HEK293 (cell line): ENCODE measurements at regions not wholly inside any gene's neighbourhood (a gene's known extent, or its start where the extent isn't known, plus 50 kb on each side); places are given as distances from the start of the nearest gene placed in this dataset.

ENCODE experiments used
- CTCF ChIA-PET: fragments of 350-600 bp; formaldehyde crosslinking; extraction: SDS; loops from one replicate; lab custom pipeline; 2021; ENCODE audit warnings: antibody characterized with exemption; lab: Yijun Ruan, JAX
- POLR2A ChIA-PET: fragments of 300-600 bp; formaldehyde crosslinking; extraction: SDS; loops from one replicate; lab custom pipeline; 2020; ENCODE audit warnings: antibody characterized with exemption, inconsistent platforms; lab: Yijun Ruan, JAX
- H3K27ac ChIP-seq: fragments of 200-500 bp; sonication (Bioruptor generic); 2 replicates; pipeline ENCODE4 v1.5.1; 2014; ENCODE audit warnings: low read depth, low read length, control low read depth, inconsistent platforms; ENCODE audit errors: extremely low read depth
- H3K36me3 ChIP-seq, 2 experiments: fragments of 200-500 bp in 1 of 2; sonication (Bioruptor generic) in 1 of 2; 1 replicate in 1 of 2; 2 replicates in 1 of 2; pipeline ENCODE4 v1.5.1; 2014 to 2017; ENCODE audit warnings: inconsistent platforms in 2 of 2, low read length in 2 of 2; ENCODE audit not compliant: control insufficient read depth in 2 of 2, insufficient read depth in 1 of 2
- H3K4me1 ChIP-seq: fragments of 200-500 bp; sonication (Bioruptor generic); 2 replicates; pipeline ENCODE4 v1.5.1; 2014; ENCODE audit warnings: mild to moderate bottlenecking, low read length, inconsistent platforms; ENCODE audit not compliant: control insufficient read depth, insufficient read depth
- H3K4me3 ChIP-seq: 2 replicates; pipeline ENCODE4 v1.5.1; 2011; ENCODE audit warnings: low read depth, mild to moderate bottlenecking, control low read depth, low read length, moderate library complexity
- H3K9me3 ChIP-seq: fragments of 200-500 bp; sonication (Bioruptor generic); 2 replicates; pipeline ENCODE4 v1.5.1; 2014; ENCODE audit warnings: low read depth, low read length, inconsistent platforms; ENCODE audit not compliant: control insufficient read depth, insufficient read depth
- EGR2 ChIP-seq: fragments of 450-650 bp; formaldehyde crosslinking; IDR thresholded peaks from 2 replicates; pipeline ENCODE4 v1.5.1; 2016; ENCODE audit warnings: low read depth, missing biosample characterization, missing genetic modification characterization
- FEZF1 ChIP-seq: fragments of 450-650 bp; formaldehyde crosslinking; IDR thresholded peaks from 2 replicates; pipeline ENCODE4 v1.5.1; 2016; ENCODE audit warnings: missing biosample characterization, missing genetic modification characterization
- GLI2 ChIP-seq: fragments of 450-650 bp; formaldehyde crosslinking; IDR thresholded peaks from 2 replicates; pipeline ENCODE4; 2017; ENCODE audit warnings: missing biosample characterization, missing genetic modification characterization, low read depth, borderline replicate concordance
- KLF8 ChIP-seq: fragments of 450-650 bp; formaldehyde crosslinking; IDR thresholded peaks from 2 replicates; pipeline ENCODE4 v1.5.1; 2016; ENCODE audit warnings: missing biosample characterization, missing genetic modification characterization
- ZBTB8A ChIP-seq: fragments of 450-650 bp; formaldehyde crosslinking; IDR thresholded peaks from 2 replicates; pipeline ENCODE4 v1.5.1; 2016; ENCODE audit warnings: missing biosample characterization, missing genetic modification characterization
- ZIC2 ChIP-seq: fragments of 450-650 bp; formaldehyde crosslinking; IDR thresholded peaks from 2 replicates; pipeline ENCODE4 v1.5.1; 2016; ENCODE audit warnings: missing biosample characterization, missing genetic modification characterization
- ZNF169 ChIP-seq: fragments of 450-650 bp; formaldehyde crosslinking; IDR thresholded peaks from 2 replicates; pipeline ENCODE4 v1.5.1; 2016; ENCODE audit warnings: missing biosample characterization, missing genetic modification characterization
- ZNF175 ChIP-seq: fragments of 450-650 bp; formaldehyde crosslinking; IDR thresholded peaks from 2 replicates; pipeline ENCODE4 v1.5.1; 2016; ENCODE audit warnings: missing biosample characterization, missing genetic modification characterization
- ZNF221 ChIP-seq: fragments of 450-650 bp; formaldehyde crosslinking; IDR thresholded peaks from 2 replicates; pipeline ENCODE4 v1.5.1; 2017; ENCODE audit warnings: missing biosample characterization, missing genetic modification characterization, borderline replicate concordance
- ZNF274 ChIP-seq, 2 experiments: fragments of 200-500 bp in 1 of 2; fragments of 450-650 bp in 1 of 2; sonication (Bioruptor generic) in 1 of 2; formaldehyde crosslinking in 1 of 2; IDR thresholded peaks; 2 replicates each; pipeline versions ENCODE4 v1.5.1 to v1.6.1; 2014 to 2016; ENCODE audit warnings: borderline replicate concordance in 1 of 2, inconsistent platforms in 1 of 2, low read length in 1 of 2, missing biosample characterization in 1 of 2, missing genetic modification characterization in 1 of 2
- ZNF391 ChIP-seq: fragments of 450-650 bp; formaldehyde crosslinking; IDR thresholded peaks from 2 replicates; pipeline ENCODE4 v1.5.1; 2016; ENCODE audit warnings: low read depth, missing biosample characterization, missing genetic modification characterization, borderline replicate concordance
- ZNF404 ChIP-seq: fragments of 450-650 bp; formaldehyde crosslinking; IDR thresholded peaks from 2 replicates; pipeline ENCODE4 v1.5.1; 2017; ENCODE audit warnings: missing biosample characterization, missing genetic modification characterization
- ZNF426 ChIP-seq: fragments of 450-650 bp; formaldehyde crosslinking; IDR thresholded peaks from 2 replicates; pipeline ENCODE4 v1.5.1; 2017; ENCODE audit warnings: missing biosample characterization, missing genetic modification characterization, mild to moderate bottlenecking, inconsistent platforms, moderate library complexity
- ZNF521 ChIP-seq: fragments of 450-650 bp; formaldehyde crosslinking; IDR thresholded peaks from 2 replicates; pipeline ENCODE4 v1.5.1; 2017; ENCODE audit warnings: missing biosample characterization, mild to moderate bottlenecking, missing genetic modification characterization
- ZNF560 ChIP-seq: fragments of 450-650 bp; formaldehyde crosslinking; IDR thresholded peaks from 2 replicates; pipeline ENCODE4 v1.5.1; 2017; ENCODE audit warnings: missing biosample characterization, missing genetic modification characterization, borderline replicate concordance
- ZNF629 ChIP-seq: fragments of 450-650 bp; formaldehyde crosslinking; IDR thresholded peaks from 2 replicates; pipeline ENCODE4 v1.5.1; 2017; ENCODE audit warnings: missing biosample characterization, missing genetic modification characterization
- ZNF654 ChIP-seq: fragments of 450-650 bp; formaldehyde crosslinking; IDR thresholded peaks from 2 replicates; pipeline ENCODE4 v1.5.1; 2016; ENCODE audit warnings: low read depth, missing biosample characterization, missing genetic modification characterization
- TF ChIP-seq, protein P1 (sequence below): fragments of 450-650 bp; formaldehyde crosslinking; IDR thresholded peaks from 2 replicates; pipeline ENCODE4 v1.5.1; 2016; ENCODE audit warnings: missing biosample characterization, missing genetic modification characterization, borderline replicate concordance
- TF ChIP-seq, protein P2 (sequence below): fragments of 450-650 bp; formaldehyde crosslinking; conservative IDR thresholded peaks from 2 replicates; pipeline ENCODE4 v1.5.1; 2016; ENCODE audit warnings: low read depth, missing biosample characterization, missing genetic modification characterization
- TF ChIP-seq, protein P3 (sequence below): fragments of 450-650 bp; formaldehyde crosslinking; IDR thresholded peaks from 2 replicates; pipeline ENCODE4 v1.5.1; 2016; ENCODE audit warnings: missing biosample characterization, missing genetic modification characterization, borderline replicate concordance
- TF ChIP-seq, protein P4 (sequence below): IDR thresholded peaks from 2 replicates; pipeline ENCODE4 v1.6.1; 2011; ENCODE audit warnings: mild to moderate bottlenecking, low read depth, low read length, borderline replicate concordance
- TF ChIP-seq, protein P5 (sequence below): fragments of 450-650 bp; IDR thresholded peaks from 2 replicates; pipeline ENCODE4 v1.5.1; 2018; ENCODE audit warnings: missing biosample characterization, missing genetic modification characterization

DNA sequence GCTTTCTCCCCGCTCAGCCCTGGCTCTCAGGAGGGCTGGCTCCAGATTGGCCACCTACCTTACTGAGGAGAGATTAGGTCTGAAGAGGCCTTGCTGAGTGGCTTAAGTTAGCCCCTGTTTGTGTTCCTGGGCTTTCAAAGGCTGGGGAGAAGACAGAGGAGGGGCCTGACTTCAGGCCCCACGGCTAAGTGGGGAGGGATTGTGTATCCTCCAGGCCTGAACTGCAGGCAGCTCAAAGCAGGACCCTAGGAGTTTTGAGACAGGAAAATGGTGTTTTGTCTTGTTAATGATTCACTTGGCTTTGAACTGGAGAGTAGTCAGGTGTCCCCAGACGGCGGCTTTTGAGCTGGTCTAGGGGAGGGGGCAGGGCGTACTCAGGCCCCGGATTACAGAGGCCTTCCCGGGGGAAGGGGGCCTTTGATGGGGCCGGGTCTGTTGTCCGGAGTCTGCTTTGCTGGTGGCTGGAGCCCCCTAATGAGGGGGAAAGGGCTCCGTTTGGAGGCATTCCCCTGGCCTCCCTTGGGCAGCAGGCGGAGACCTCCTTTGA lies 162.0 kb upstream of the SMIM23 start (continued):
- no peak for TF ChIP-seq EGR2 (tag by site-specific recombination)
- no peak for TF ChIP-seq ZNF221 (tag by site-specific recombination)

DNA sequence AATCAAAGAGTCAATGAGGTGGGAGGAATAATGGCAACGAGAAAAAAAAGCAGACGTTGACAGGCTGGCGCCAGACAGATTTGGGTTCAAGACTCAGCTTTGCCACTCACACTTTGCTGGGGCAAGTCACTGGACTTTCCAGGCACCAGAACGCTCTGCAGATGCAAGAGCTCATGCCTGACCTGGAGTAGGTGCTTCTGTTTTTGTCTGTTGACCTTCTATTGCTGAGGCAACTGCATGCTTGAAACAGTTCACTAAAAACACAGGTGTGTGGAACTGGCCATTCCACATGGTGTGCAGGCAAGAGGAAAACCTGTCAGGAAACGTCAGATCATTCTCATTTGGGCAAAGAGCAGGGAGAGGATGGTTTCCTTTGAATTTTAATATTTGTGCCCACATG lies 161.2 kb upstream of the SMIM23 start:
- POLR2A ChIA-PET, result no interaction called here
- Histone ChIP-seq H3K4me1 (no peaks in the 10 kb centered on the region), H3K36me3 (no peaks in the 10 kb centered on the region), H3K4me3 (no peak overlapping the region), H3K9me3 (no peaks in the 10 kb centered on the region), H3K27ac (no peak overlapping the region)
- CTCF ChIA-PET, result no interaction called here
- TF ChIP-seq ZNF426 (tag by site-specific recombination), result no peak
- TF ChIP-seq ZNF175 (tag by site-specific recombination), result no peak
- TF ChIP-seq, protein P1, sequence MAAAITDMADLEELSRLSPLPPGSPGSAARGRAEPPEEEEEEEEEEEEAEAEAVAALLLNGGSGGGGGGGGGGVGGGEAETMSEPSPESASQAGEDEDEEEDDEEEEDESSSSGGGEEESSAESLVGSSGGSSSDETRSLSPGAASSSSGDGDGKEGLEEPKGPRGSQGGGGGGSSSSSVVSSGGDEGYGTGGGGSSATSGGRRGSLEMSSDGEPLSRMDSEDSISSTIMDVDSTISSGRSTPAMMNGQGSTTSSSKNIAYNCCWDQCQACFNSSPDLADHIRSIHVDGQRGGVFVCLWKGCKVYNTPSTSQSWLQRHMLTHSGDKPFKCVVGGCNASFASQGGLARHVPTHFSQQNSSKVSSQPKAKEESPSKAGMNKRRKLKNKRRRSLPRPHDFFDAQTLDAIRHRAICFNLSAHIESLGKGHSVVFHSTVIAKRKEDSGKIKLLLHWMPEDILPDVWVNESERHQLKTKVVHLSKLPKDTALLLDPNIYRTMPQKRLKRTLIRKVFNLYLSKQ, result no peak
- no peak for TF ChIP-seq GLI2
- TF ChIP-seq ZNF560 (tag by site-specific recombination), result no peak
- TF ChIP-seq ZIC2 (tag by site-specific recombination), result no peak
- no peak for TF ChIP-seq ZNF654 (tag by site-specific recombination)
- TF ChIP-seq ZBTB8A (tag by site-specific recombination), result no peak
- TF ChIP-seq ZNF274 (IDR thresholded peaks at IDR 0.05; ENCODE audit: low read length), result no peak
- TF ChIP-seq ZNF274 (tag by site-specific recombination; IDR thresholded peaks at IDR 0.05; ENCODE audit: borderline replicate concordance), result no peak
- TF ChIP-seq ZNF169, result no peak
- TF ChIP-seq, protein P2, sequence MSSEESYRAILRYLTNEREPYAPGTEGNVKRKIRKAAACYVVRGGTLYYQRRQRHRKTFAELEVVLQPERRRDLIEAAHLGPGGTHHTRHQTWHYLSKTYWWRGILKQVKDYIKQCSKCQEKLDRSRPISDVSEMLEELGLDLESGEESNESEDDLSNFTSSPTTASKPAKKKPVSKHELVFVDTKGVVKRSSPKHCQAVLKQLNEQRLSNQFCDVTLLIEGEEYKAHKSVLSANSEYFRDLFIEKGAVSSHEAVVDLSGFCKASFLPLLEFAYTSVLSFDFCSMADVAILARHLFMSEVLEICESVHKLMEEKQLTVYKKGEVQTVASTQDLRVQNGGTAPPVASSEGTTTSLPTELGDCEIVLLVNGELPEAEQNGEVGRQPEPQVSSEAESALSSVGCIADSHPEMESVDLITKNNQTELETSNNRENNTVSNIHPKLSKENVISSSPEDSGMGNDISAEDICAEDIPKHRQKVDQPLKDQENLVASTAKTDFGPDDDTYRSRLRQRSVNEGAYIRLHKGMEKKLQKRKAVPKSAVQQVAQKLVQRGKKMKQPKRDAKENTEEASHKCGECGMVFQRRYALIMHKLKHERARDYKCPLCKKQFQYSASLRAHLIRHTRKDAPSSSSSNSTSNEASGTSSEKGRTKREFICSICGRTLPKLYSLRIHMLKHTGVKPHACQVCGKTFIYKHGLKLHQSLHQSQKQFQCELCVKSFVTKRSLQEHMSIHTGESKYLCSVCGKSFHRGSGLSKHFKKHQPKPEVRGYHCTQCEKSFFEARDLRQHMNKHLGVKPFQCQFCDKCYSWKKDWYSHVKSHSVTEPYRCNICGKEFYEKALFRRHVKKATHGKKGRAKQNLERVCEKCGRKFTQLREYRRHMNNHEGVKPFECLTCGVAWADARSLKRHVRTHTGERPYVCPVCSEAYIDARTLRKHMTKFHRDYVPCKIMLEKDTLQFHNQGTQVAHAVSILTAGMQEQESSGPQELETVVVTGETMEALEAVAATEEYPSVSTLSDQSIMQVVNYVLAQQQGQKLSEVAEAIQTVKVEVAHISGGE (tag by site-specific recombination), result no peak
- no peak for TF ChIP-seq ZNF629 (tag by site-specific recombination)
- TF ChIP-seq ZNF404, result no peak
- TF ChIP-seq KLF8 (tag by site-specific recombination), result no peak
- TF ChIP-seq, protein P3, sequence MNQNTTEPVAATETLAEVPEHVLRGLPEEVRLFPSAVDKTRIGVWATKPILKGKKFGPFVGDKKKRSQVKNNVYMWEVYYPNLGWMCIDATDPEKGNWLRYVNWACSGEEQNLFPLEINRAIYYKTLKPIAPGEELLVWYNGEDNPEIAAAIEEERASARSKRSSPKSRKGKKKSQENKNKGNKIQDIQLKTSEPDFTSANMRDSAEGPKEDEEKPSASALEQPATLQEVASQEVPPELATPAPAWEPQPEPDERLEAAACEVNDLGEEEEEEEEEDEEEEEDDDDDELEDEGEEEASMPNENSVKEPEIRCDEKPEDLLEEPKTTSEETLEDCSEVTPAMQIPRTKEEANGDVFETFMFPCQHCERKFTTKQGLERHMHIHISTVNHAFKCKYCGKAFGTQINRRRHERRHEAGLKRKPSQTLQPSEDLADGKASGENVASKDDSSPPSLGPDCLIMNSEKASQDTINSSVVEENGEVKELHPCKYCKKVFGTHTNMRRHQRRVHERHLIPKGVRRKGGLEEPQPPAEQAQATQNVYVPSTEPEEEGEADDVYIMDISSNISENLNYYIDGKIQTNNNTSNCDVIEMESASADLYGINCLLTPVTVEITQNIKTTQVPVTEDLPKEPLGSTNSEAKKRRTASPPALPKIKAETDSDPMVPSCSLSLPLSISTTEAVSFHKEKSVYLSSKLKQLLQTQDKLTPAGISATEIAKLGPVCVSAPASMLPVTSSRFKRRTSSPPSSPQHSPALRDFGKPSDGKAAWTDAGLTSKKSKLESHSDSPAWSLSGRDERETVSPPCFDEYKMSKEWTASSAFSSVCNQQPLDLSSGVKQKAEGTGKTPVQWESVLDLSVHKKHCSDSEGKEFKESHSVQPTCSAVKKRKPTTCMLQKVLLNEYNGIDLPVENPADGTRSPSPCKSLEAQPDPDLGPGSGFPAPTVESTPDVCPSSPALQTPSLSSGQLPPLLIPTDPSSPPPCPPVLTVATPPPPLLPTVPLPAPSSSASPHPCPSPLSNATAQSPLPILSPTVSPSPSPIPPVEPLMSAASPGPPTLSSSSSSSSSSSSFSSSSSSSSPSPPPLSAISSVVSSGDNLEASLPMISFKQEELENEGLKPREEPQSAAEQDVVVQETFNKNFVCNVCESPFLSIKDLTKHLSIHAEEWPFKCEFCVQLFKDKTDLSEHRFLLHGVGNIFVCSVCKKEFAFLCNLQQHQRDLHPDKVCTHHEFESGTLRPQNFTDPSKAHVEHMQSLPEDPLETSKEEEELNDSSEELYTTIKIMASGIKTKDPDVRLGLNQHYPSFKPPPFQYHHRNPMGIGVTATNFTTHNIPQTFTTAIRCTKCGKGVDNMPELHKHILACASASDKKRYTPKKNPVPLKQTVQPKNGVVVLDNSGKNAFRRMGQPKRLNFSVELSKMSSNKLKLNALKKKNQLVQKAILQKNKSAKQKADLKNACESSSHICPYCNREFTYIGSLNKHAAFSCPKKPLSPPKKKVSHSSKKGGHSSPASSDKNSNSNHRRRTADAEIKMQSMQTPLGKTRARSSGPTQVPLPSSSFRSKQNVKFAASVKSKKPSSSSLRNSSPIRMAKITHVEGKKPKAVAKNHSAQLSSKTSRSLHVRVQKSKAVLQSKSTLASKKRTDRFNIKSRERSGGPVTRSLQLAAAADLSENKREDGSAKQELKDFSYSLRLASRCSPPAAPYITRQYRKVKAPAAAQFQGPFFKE (tag by site-specific recombination), result no peak
- no peak for TF ChIP-seq FEZF1
- TF ChIP-seq, protein P4, sequence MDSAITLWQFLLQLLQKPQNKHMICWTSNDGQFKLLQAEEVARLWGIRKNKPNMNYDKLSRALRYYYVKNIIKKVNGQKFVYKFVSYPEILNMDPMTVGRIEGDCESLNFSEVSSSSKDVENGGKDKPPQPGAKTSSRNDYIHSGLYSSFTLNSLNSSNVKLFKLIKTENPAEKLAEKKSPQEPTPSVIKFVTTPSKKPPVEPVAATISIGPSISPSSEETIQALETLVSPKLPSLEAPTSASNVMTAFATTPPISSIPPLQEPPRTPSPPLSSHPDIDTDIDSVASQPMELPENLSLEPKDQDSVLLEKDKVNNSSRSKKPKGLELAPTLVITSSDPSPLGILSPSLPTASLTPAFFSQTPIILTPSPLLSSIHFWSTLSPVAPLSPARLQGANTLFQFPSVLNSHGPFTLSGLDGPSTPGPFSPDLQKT, result no peak
- TF ChIP-seq, protein P5, sequence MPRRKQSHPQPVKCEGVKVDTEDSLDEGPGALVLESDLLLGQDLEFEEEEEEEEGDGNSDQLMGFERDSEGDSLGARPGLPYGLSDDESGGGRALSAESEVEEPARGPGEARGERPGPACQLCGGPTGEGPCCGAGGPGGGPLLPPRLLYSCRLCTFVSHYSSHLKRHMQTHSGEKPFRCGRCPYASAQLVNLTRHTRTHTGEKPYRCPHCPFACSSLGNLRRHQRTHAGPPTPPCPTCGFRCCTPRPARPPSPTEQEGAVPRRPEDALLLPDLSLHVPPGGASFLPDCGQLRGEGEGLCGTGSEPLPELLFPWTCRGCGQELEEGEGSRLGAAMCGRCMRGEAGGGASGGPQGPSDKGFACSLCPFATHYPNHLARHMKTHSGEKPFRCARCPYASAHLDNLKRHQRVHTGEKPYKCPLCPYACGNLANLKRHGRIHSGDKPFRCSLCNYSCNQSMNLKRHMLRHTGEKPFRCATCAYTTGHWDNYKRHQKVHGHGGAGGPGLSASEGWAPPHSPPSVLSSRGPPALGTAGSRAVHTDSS (tag by site-specific recombination), result no peak
- TF ChIP-seq ZNF391 (tag by site-specific recombination), result no peak
- no peak for TF ChIP-seq ZNF521 (tag by site-specific recombination)
